Spleen (tissue), 11 donors: ENCODE measurements at regions not wholly inside any gene's neighbourhood (a gene's known extent, or its start where the extent isn't known, plus 50 kb on each side); places are given as distances from the start of the nearest gene placed in this dataset.

Experiments
- DNase-seq: peaks from one replicate; pipeline ENCODE4 v3.0.0-alpha.2; 2020
- H3K27ac ChIP-seq, 8 donors: fragments of 200-600 bp; sonication (generic) in 7 of 8; 1 replicate in 4 of 8; 2 replicates in 4 of 8; pipeline versions ENCODE4 v1.5.0 to v1.8.0; 2016 to 2021; ENCODE audit warnings: inconsistent platforms in 4 of 8, mild to moderate bottlenecking in 4 of 8, moderate library complexity in 1 of 8
- H3K27me3 ChIP-seq, 7 donors: fragments of 200-600 bp; sonication (generic) in 6 of 7; replicated peaks in 1 of 7; 1 replicate in 4 of 7; 2 replicates in 3 of 7; pipeline versions ENCODE4 v1.5.0 to v1.8.0; 2016 to 2021; ENCODE audit warnings: inconsistent platforms in 3 of 7, mild to moderate bottlenecking in 1 of 7
- H3K36me3 ChIP-seq, 6 donors: fragments of 200-600 bp; sonication (generic) in 5 of 6; 1 replicate in 4 of 6; 2 replicates in 2 of 6; pipeline versions ENCODE4 v1.5.0 to v1.8.0; 2016 to 2021; ENCODE audit warnings: inconsistent platforms in 2 of 6
- H3K4me1 ChIP-seq, 6 donors: fragments of 200-600 bp; sonication (generic) in 5 of 6; 1 replicate in 3 of 6; 2 replicates in 3 of 6; pipeline versions ENCODE4 v1.5.0 to v1.8.0; 2016 to 2021; ENCODE audit warnings: inconsistent platforms in 3 of 6
- H3K4me3 ChIP-seq, 8 donors: fragments of 200-600 bp; sonication (generic) in 7 of 8; 1 replicate in 4 of 8; 2 replicates in 4 of 8; pipeline versions ENCODE4 v1.5.0 to v1.8.0; 2016 to 2021; ENCODE audit warnings: inconsistent platforms in 4 of 8, mild to moderate bottlenecking in 4 of 8, moderate library complexity in 2 of 8
- H3K9me3 ChIP-seq, 8 donors: fragments of 200-600 bp; sonication (generic) in 7 of 8; 1 replicate in 4 of 8; 2 replicates in 4 of 8; pipeline versions ENCODE4 v1.5.0 to v1.8.0; 2016 to 2021; ENCODE audit warnings: inconsistent platforms in 4 of 8
- POLR2A ChIP-seq, 3 donors: fragments of 450-650 bp; IDR thresholded peaks; one replicate each; pipeline ENCODE4 v1.5.1; 2017; ENCODE audit warnings: antibody characterized with exemption in 3 of 3, mild to moderate bottlenecking in 1 of 3
- POLR2AphosphoS5 ChIP-seq, 3 donors: sonication (generic); formaldehyde crosslinking; IDR thresholded peaks; one replicate each; pipeline ENCODE4 v1.5.1; 2017; ENCODE audit warnings: antibody characterized with exemption in 3 of 3
- WGBS, 5 donors: extraction: QIAGEN DNeasy Blood & Tissue Kit in 3 of 5; methylation state at CpG; one replicate each; pipeline versions ENCODE4 v1.1.5 to v1.1.7; 2013 to 2018; 5-methylcytosine and 5-hydroxymethylcytosine counted together
- intact Hi-C: fragments of 100-400 bp; cut with DNase I; formaldehyde crosslinking; loops from one replicate; pipeline ENCODE4 v1.15.0; 2023; ENCODE audit warnings: low total_unique reads
- TF ChIP-seq, protein P1 (sequence below), 11 experiments: fragments of 200-600 bp in 7 of 11; fragments of 450-650 bp in 4 of 11; sonication (generic) in 4 of 11; IDR thresholded peaks in 8 of 11; conservative IDR thresholded peaks in 3 of 11; 1 replicate in 7 of 11; 2 replicates in 4 of 11; pipeline versions ENCODE4 v1.4.0 to v1.8.0; 2016 to 2021; ENCODE audit warnings: antibody characterized with exemption in 11 of 11, inconsistent platforms in 4 of 11, mild to moderate bottlenecking in 1 of 11
- donor health status: healthy with polysubstance abuse.
- donor health status: DM: no; HTN: no; CAD: no; lungs with moderate emphysema.
- donor health status: DM: no; HTN: no; CAD: no.
- donor health status: Bipolar disorder and iron deficiency.
- donor health status: healthy.
- donor health status: DM: no; HTN: no; CAD: no.
- donor health status: DM: yes; HTN: yes; CAD: no.

DNA sequence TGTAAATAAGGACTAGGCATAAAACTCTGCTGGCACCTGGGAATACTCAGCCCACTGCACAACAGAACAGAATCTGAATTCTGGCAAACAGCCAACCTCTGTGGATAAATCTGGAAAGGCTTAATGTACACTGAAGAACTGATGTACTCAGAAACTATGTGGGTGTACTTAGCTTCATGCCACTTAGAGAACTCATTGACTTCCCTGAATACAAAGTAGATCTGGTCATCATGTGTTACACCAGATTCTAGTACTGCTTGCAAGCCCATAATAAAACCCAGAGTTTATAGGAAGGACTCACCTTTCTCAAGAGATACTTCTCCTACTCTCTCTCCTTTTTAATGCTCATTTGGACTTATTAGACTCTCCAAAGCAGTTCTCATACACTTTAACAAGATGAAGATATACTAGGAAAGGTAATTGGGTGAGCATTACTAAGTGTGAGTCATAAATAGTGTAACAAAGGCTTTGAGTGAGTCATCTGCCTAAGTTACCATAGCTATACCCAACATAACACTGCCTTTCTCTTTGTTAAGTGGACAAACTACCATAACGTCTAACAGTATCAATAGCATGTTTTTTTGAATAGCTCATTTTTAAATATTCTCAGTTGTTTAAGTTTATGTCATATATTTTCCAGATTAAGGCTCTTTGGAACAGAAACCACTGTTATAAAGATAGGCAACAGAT lies 309.1 kb downstream of the MDFIC start:
- WGBS, 5 donors = 48 to 71% (median 58%) methylated on average over 1 of the region's 1 CpG
- intact Hi-C loops = no loop called here
- peaks cover 0 to 3% (median 0%) of the 10 kb centered on the region in 7 donors for H3K27me3 ChIP-seq
- H3K9me3 ChIP-seq = peaks cover 0 to 13% (median 7%) of the 10 kb centered on the region in 8 donors
- H3K4me3 ChIP-seq = no peak overlapping the region
- TF ChIP-seq, protein P1, sequence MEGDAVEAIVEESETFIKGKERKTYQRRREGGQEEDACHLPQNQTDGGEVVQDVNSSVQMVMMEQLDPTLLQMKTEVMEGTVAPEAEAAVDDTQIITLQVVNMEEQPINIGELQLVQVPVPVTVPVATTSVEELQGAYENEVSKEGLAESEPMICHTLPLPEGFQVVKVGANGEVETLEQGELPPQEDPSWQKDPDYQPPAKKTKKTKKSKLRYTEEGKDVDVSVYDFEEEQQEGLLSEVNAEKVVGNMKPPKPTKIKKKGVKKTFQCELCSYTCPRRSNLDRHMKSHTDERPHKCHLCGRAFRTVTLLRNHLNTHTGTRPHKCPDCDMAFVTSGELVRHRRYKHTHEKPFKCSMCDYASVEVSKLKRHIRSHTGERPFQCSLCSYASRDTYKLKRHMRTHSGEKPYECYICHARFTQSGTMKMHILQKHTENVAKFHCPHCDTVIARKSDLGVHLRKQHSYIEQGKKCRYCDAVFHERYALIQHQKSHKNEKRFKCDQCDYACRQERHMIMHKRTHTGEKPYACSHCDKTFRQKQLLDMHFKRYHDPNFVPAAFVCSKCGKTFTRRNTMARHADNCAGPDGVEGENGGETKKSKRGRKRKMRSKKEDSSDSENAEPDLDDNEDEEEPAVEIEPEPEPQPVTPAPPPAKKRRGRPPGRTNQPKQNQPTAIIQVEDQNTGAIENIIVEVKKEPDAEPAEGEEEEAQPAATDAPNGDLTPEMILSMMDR (IDR thresholded peaks at IDR 0.05 in 8 of 11, conservative IDR thresholded peaks at IDR 0.05 in 3 of 11) = no peak
- no peak for TF ChIP-seq POLR2A (IDR thresholded peaks at IDR 0.05)
- no peak for TF ChIP-seq POLR2AphosphoS5 (IDR thresholded peaks at IDR 0.05)
- no peak for DNase-seq
- H3K4me1 ChIP-seq = no peaks in the 10 kb centered on the region
- no peak overlapping the region for H3K27ac ChIP-seq
- no peaks in the 10 kb centered on the region for H3K36me3 ChIP-seq

DNA sequence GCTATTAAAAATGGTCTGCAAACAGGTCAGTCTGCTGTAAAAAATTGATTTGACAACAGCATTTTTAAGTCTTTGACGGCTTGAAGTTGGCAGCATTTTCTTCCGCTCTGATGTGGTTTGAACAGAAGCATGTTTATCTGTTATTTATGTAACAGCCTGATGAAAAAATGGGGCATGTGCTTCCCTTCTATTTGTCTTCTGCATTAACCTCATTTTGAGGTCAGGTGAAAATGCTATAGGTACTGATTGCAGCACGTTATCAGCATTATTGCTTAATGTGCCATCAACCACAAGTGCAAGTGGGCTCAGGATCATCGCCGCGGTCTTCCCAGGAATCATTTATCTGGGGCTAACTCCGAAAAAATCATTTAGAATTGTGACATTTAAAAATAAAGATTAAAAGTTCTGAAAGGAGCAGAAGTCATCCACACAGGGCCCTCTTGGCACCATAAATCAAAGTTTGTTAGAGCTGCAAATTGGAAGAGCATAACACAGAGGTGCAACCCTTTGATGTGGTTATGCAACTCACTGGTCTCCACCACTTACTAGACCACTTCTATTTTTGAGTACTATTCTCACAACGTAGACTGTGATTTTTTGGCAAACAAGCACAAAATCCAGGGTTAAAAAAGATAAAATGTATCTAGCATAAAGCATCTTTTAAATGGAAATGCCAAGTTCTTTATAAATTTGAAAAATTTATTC lies 307.7 kb downstream of the MDFIC start:
- no peak for DNase-seq
- H3K36me3 ChIP-seq = no peaks in the 10 kb centered on the region
- intact Hi-C loops = no loop called here
- peaks cover 0 to 3% (median 0%) of the 10 kb centered on the region in 7 donors for H3K27me3 ChIP-seq
- no peak overlapping the region for H3K4me3 ChIP-seq
- no peak overlapping the region for H3K27ac ChIP-seq
- WGBS, 5 donors = 54 to 66% (median 64%) methylated on average over 8 of the region's 8 CpGs
- TF ChIP-seq, protein P1 (IDR thresholded peaks at IDR 0.05 in 8 of 11, conservative IDR thresholded peaks at IDR 0.05 in 3 of 11) = no peak
- TF ChIP-seq POLR2A (IDR thresholded peaks at IDR 0.05) (no peak), POLR2AphosphoS5 (IDR thresholded peaks at IDR 0.05) (no peak)
- no peaks in the 10 kb centered on the region for H3K9me3 ChIP-seq
- H3K4me1 ChIP-seq = no peaks in the 10 kb centered on the region

DNA sequence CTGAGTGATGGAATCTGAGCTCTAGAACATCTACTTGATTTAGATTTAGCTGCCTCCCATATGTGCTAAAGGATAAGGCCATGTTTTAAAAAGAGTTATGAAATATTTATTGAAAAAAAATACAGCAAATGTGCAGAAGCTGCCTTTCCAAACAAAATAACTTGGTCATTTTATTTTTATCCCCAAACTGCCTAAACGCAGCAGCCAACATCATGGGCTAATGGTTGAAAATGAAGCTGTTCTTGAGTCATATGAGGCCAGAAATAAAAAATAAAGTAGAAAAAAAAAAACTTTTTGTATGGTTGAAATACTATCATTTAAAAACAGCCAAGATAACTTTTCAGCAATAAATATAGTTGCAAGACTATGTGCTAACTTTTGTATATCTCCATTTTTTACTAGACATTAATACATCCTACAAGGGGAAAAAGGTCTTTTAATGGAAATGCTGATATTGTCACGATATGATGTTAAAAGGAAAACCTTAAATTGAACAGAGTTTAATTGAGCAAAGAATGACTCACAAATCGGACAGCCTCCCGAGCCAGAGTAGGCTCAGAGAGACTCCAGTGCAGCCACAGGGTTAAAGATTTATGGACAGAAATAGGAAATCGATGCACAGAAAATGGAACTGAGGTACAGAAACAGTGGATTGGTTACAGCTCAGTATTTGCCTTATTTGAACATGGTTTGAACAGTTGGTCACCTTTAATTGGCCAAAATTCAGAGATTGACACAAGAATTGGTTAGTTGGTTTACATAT lies 305.8 kb downstream of the MDFIC start:
- Histone ChIP-seq H3K4me3 (no peak overlapping the region), H3K4me1 (no peaks in the 10 kb centered on the region), H3K27me3 (peaks cover 0 to 3% (median 0%) of the 10 kb centered on the region in 7 donors), H3K9me3 (no peaks in the 10 kb centered on the region), H3K36me3 (no peaks in the 10 kb centered on the region), H3K27ac (no peak overlapping the region)
- intact Hi-C loops = no loop called here
- no peak for DNase-seq
- TF ChIP-seq POLR2A (IDR thresholded peaks at IDR 0.05) = no peak
- TF ChIP-seq POLR2AphosphoS5 (IDR thresholded peaks at IDR 0.05) = no peak
- TF ChIP-seq, protein P1 (IDR thresholded peaks at IDR 0.05 in 8 of 11, conservative IDR thresholded peaks at IDR 0.05 in 3 of 11) = no peak
- 80 to 96% (median 91%) methylated on average over 5 of the region's 5 CpGs for whole genome bisulfite sequencing, 5 donors

DNA sequence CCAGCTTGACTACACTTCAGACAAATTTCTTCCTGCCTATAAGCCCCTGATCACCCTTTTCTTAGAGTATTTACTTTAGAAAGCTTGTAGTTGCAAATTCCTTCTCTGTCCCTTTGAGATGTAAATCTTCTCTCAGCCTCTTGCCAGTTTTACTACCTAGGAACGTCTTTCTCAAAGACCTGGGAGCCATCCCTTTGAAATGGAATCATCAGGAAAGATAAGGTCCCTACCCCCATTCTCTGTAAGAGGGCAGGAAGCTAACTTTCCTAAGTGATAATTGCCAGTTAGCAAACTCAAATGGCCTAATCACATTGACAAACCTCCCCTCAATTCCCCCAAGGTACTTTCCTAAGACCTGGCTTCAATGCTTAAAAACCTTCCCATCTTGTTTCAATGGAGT lies 304.5 kb downstream of the MDFIC start:
- WGBS, 5 donors = 68 to 74% (median 74%) methylated on average over 1 of the region's 1 CpG
- no peak overlapping the region for H3K27ac ChIP-seq
- no peak for DNase-seq
- no peaks in the 10 kb centered on the region for H3K4me1 ChIP-seq
- no peaks in the 10 kb centered on the region for H3K36me3 ChIP-seq
- intact Hi-C loops = no loop called here
- H3K9me3 ChIP-seq = no peaks in the 10 kb centered on the region
- TF ChIP-seq, protein P1 (IDR thresholded peaks at IDR 0.05 in 8 of 11, conservative IDR thresholded peaks at IDR 0.05 in 3 of 11) = no peak
- TF ChIP-seq POLR2AphosphoS5 (IDR thresholded peaks at IDR 0.05) (no peak), POLR2A (IDR thresholded peaks at IDR 0.05) (no peak)
- H3K27me3 ChIP-seq = peaks cover 0 to 3% (median 0%) of the 10 kb centered on the region in 7 donors
- H3K4me3 ChIP-seq = no peak overlapping the region
